ENCODE measurements at regions not wholly inside any gene's neighbourhood (a gene's known extent, or its start where the extent isn't known, plus 50 kb on each side); places are given as distances from the start of the nearest gene placed in this dataset.

DNA sequence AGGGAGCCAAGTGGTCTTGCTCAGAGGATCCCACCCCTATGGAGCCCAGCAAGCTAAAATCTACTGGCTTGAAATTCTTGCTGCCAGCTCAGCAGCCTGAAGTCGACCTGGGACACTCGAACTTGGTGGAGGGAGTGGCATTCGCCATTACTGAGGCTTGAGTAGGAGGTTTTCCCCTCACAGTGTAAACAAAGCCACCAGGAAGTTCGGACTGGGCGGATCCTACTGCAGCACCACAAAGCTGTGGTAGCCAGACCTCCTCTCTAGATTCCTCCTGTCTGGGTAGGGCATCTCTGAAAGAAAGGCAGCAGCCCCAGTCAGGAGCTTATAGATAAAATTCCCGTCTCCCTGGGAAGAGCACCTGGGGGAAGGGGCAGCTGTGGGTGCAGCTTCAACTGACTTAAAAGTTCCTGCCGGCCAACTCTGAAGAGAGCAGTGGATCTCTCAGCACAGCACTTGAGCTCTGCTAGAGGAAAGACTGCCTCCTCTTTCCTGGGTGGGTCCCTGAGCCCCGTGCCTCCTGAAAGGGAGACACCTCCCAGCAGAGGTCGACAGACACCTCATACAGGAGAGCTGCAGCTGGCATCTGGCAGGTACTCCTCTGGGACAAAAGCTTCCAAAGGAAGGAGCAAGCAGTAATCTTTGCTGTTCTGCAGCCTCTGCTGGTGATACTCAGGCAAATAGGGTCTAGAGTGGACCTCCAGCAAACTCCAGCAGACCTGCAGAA is 576.3 kb upstream of the NECTIN3 start:
- intact Hi-C loops (cut with micrococcal nuclease) = no loop called here
- FAIRE-seq (no peak), DNase-seq (ENCODE audit: extremely low read depth in 1 of 4, low spot score in 3 of 4) (no peak), ATAC-seq (peak; percentile 39; the same call in 1 of the 3 replicates)
- no peaks in the 10 kb centered on the region for H3K36me3 ChIP-seq (ENCODE audit: control insufficient read depth, insufficient read depth, low read length)
- POLR2A ChIA-PET = interaction anchor here (0.6 kb wide), 1 partner anchor 1377 kb away, joined by 3 read pairs; the partner anchor contains the start of gene MORC1
- in situ Hi-C loops (cut with MboI) = no loop called here
- H3K4me1 ChIP-seq (replicated peaks in 1 of 2; ENCODE audit: control insufficient read depth in 2 of 2, insufficient read depth in 2 of 2, low read length in 2 of 2) = no peaks in the 10 kb centered on the region
- TF ChIP-seq SRSF9 (IDR thresholded peaks at IDR 0.05; ENCODE audit: borderline replicate concordance, low read depth, low read length) (no peak), ELF1 (tag; IDR thresholded peaks at IDR 0.05) (no peak), OTX1 (CRISPR knock-in tag; IDR thresholded peaks at IDR 0.05) (no peak), CCNT2 (IDR thresholded peaks at IDR 0.05; ENCODE audit: borderline replicate concordance, extremely low read depth, insufficient read length, low read depth, low read length) (no peak), RB1 (IDR thresholded peaks at IDR 0.05; ENCODE audit: low read depth) (no peak), PTTG1 (tag; IDR thresholded peaks at IDR 0.05; ENCODE audit: low read depth) (no peak), HNRNPK (IDR thresholded peaks at IDR 0.05; ENCODE audit: low read depth, low read length, poor library complexity, severe bottlenecking) (no peak), ZNF121 (CRISPR knock-in tag; conservative IDR thresholded peaks at IDR 0.05) (no peak), ZBTB7A (IDR thresholded peaks at IDR 0.05; ENCODE audit: borderline replicate concordance, control insufficient read depth, low read depth, low read length) (no peak)
- TF ChIP-seq, protein P1, sequence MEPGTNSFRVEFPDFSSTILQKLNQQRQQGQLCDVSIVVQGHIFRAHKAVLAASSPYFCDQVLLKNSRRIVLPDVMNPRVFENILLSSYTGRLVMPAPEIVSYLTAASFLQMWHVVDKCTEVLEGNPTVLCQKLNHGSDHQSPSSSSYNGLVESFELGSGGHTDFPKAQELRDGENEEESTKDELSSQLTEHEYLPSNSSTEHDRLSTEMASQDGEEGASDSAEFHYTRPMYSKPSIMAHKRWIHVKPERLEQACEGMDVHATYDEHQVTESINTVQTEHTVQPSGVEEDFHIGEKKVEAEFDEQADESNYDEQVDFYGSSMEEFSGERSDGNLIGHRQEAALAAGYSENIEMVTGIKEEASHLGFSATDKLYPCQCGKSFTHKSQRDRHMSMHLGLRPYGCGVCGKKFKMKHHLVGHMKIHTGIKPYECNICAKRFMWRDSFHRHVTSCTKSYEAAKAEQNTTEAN (CRISPR knock-in tag; IDR thresholded peaks at IDR 0.05) = no peak
- no peaks in the 10 kb centered on the region for H3K9me3 ChIP-seq (replicated peaks; ENCODE audit: control insufficient read depth, insufficient read depth, low read depth, low read length)
- H3K9me1 ChIP-seq (ENCODE audit: control insufficient read depth, insufficient read depth, low read length) = no peaks in the 10 kb centered on the region
- no peaks in the 10 kb centered on the region for H4K20me1 ChIP-seq (replicated peaks; ENCODE audit: control insufficient read depth, insufficient read depth, low read length)
- H3K27ac ChIP-seq (ENCODE audit: extremely low read depth, low read depth, low read length) = no peak overlapping the region
- BruUV-seq (replicated peaks) = no TSS peak
- no peak overlapping the region for H3K4me2 ChIP-seq (ENCODE audit: insufficient read depth, low read length)
- no peaks in the 10 kb centered on the region for H3K79me2 ChIP-seq (ENCODE audit: control insufficient read depth, insufficient read depth, low read length)
- H2AFZ ChIP-seq (ENCODE audit: low read depth, low read length) = peak overlapping the region; percentile 74
- no peak overlapping the region for H3K4me3 ChIP-seq
- H3K9ac ChIP-seq (ENCODE audit: insufficient read depth in 1 of 2, low read depth in 2 of 2, low read length in 2 of 2) = no peak overlapping the region
- WGBS (ENCODE audit: insufficient coverage, low coverage, missing lambda C conversion rate) = 27% methylated on average over 7 of the region's 9 CpGs
- no peaks in the 10 kb centered on the region for H3K27me3 ChIP-seq (ENCODE audit: control insufficient read depth in 2 of 2, insufficient read depth in 2 of 2, low read length in 2 of 2)
- CTCF ChIA-PET (ENCODE audit: low intra/inter-chr PET ratio) = no interaction called here

All from K562 (cell line).